Fibroblast of skin of back (primary cell): ENCODE measurements at regions not wholly inside any gene's neighbourhood (a gene's known extent, or its start where the extent isn't known, plus 50 kb on each side); places are given as distances from the start of the nearest gene placed in this dataset.
A peak's percentile ranks its signal among the peaks of the same experiment; 100 is the strongest.
"Not testable (repeated sequence)": the region's sequence is repeated elsewhere in the genome, so short reads cannot be mapped to it uniquely, and the experiment has no call there.

Experiments
- DNase-seq: peaks from one replicate; pipeline ENCODE4 v3.0.0-alpha.2; 2013

GRCh38 chr3:152622811-152623167, 212.1 kb upstream of the P2RY1 start:
- DNase-seq = peak; percentile 5

DNA sequence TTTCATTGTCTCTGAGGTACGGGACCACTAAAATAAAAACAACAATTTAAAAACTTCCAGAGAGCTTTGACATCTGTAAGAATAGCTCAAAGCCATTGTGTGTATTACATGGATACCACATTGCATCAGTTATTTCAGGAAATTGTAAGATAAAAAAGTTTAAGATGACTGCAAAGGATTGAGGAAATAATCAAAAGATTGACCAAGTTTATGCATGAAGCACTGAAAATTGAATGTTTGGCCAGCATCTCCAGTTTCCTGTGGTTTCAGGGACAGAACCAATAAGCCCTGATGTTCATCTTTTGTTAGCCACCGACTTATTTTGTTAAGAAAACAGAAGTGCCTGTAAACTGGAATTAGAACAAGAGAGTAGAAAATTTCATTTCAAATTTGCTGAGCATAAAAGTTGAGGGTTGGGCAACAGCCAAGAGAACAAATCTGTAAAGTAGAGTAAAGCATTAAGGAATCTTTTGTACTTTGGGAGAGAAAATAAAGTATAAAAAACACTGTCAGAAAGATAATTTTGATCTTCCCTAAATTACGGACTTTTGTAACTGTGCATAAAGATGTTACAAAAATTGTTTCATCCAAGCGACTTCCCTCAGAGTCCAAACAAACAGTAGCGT, 211.5 kb upstream of the P2RY1 start:
- no peak for DNase-seq

DNA sequence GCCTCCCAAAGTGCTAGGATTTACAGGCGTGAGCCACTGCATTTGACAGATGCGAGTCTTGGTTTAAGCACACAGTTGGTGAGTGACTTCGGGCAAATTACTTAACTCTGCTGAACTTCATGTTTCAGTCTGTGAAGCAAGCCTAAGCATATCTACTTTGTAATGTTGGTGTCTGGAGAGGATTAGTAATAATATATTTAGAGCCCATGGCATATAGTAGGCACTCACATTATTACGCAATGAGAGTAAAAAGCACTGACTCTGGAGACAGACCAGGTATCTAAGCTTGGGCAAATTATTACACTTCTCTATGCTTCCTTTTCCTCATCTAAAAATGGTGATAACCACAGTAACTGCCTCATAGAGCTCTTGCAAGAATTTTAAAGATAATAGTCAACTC, 208.7 kb upstream of the P2RY1 start:
- DNase-seq = no peak

- DNase-seq = no peak
Measured at GRCh38 chr3:152628496-152628895, 206.4 kb upstream of the P2RY1 start.

GRCh38 chr3:152629363-152630122, 205.4 kb upstream of the P2RY1 start:
- DNase-seq = no peak

GRCh38 chr3:152635389-152635788, 199.5 kb upstream of the P2RY1 start:
- no peak for DNase-seq

GRCh38 chr3:152636651-152637050, 198.3 kb upstream of the P2RY1 start:
- DNase-seq = no peak

GRCh38 chr3:152638214-152638613, 196.7 kb upstream of the P2RY1 start:
- no peak for DNase-seq

- no peak for DNase-seq
Measured at GRCh38 chr3:152638707-152639450, 196.1 kb upstream of the P2RY1 start.

DNA sequence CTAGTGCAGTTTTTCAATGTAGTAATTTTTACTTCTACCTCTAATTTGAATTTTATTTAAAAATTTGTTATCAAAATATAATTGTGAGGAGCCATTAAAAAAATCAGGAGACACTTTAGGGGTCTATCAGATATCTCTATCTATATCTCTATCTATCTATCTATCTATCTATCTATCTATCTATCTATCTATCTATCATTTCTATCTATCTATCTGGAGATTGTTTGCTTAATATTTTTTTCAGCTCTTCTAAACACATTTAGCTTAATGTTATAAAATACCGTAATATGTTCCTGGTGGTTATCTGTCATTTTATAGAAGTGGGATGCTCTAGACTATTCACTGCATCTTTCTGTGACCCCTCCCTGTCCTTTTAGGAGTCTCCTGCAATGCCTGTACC, 193.7 kb upstream of the P2RY1 start:
- no peak for DNase-seq

DNA sequence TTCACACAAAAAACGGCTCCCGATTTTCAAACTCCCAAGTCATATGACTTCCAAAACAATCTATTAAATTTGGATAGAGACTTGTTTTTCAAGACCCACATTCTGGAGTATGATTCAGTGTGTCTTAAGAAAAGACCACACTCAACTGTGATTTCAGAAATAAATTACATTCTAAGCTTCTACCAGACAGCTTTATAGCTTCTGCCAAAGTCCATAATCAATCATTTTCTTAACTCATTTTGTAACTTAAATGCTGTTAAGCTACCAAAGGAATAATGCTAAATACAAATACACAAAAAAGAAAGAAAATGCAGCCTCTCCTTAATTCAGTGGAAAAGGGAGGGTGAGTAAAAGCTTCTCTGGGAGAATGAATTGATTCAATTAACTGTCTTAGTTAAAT, 192.3 kb upstream of the P2RY1 start:
- no peak for DNase-seq

- DNase-seq = no peak
Measured at GRCh38 chr3:152644478-152644877, 190.5 kb upstream of the P2RY1 start.

DNA sequence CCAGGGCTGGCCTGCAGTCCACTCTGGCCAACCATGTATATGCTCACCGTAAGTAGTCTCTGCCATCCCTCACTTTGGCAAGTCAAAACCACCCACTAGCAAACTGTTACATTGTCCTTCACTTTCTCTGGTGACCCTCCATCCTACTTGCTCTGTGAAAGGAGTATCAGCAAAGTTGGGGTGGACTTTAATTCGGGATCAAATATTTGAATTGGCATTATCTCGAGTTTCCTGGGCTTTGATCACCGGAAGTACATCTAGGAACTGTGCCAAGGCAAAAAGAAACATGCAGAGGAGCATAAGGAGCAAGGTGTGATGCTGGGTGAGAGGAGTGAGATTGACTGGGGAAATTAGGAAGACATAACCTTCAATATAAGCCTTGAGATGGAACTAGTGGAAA, 188.9 kb upstream of the P2RY1 start:
- DNase-seq = no peak

DNA sequence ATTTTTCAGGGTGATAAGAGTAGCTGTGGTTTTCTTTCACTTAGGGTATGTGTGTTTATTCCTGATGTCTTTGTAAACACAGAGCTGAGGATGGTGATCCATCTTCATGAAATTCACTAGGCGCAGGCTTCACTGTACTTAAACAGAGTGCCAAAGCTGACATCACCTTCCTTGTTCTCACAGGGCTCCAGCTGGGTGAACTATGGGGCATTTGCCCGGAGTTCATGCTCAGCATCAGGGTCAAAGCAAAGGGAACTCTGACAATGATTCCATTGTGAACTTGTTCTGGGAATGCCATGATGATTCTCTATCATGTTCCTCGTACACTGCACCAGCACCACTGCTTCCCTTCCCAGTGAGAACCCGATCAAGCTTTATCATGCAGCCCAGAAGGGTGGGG, 184.8 kb upstream of the P2RY1 start:
- no peak for DNase-seq

DNA sequence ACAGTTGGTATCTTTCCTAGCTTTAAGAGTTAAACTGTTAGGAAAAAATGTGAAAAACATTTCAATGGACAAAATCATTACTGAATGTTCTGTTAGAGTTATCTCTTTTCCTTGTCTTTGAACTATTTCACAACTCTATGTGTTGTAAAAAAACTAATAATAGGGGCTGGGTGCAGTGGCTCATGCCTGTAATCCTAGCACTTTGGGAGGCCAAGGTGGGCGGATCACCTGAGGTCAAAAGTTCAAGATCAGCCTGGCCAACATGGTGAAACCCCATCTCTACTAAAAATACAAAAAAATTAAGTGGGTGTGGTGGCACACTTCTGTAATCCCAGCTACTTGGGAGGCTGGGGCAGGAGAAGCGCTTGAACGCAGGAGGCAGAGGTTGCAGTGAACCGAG, 184.0 kb upstream of the P2RY1 start:
- DNase-seq = not testable (repeated sequence)

DNA sequence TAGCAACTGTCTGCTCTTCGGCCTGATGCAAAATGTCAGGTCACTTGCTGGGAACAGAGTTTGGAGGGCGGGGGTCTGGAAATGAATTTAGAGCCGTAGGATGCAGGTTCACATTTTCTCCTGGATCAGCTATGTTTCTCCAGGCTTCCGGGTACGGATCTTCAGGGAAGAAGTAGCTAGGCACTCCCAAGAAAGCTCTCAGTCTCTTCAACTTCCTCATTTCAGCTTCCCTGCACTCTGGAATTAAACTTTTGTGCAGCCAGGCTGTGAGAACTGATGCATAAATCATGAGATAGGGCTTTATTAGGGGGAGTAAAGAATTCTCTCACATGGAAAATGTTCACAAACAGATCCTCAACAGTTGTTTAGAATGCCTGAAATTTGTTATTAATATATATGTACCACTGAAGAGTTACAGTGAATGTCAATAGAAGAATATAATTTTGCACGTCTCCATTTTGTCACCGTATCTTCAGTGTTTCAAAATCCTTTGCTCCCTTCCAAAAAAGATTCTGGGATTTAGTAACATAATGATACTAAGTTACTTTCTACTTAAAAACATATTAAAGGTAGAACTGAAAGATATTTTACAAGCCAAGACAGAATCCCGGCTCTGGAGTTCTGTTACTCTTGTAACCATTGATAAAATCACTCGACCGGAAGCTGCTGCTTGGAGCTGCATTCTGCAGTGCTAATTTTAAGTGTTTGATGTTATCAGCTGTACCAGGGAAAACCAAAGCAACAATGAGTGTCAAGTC, 178.5 kb upstream of the P2RY1 start:
- DNase-seq = no peak

GRCh38 chr3:152656972-152657355, 178.0 kb upstream of the P2RY1 start:
- DNase-seq = no peak

DNA sequence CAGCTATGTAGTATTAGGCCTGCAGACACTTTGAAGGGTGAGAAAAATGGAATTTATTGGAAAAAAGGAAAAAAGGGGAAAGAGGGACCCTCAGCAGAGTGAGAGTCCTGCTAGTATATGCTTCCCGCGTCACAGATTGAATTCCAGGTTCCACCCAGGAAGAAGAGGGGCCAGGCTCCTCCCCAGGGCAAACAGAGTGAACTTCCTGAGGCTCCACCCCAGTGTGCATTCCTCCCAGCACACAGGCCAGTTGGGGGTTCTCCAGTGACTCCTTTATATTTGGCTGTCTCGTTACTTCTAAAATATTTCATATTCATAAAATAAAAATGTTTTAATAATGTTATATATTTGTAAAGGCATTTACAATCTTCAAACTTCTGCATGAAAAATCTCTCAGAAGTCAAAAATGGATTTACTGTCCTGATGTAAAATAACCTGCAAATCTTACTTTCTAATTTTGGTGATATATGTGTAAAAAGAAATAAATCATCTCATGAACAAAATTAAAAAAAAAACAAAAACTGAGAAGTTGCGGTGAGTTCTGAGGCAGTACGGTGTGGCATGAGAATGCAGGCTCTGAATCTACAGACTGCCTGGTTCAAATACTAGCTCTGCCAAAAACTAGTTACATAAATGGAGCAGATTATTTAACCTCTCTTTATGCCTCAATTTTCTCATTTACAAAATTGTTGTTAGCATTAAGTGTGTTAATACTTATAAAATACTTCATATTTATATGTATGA, 175.8 kb upstream of the P2RY1 start:
- no peak for DNase-seq

- no peak for DNase-seq
Measured at GRCh38 chr3:152662157-152662556, 172.8 kb upstream of the P2RY1 start.

GRCh38 chr3:152664766-152665165, 170.2 kb upstream of the P2RY1 start:
- DNase-seq = no peak

DNA sequence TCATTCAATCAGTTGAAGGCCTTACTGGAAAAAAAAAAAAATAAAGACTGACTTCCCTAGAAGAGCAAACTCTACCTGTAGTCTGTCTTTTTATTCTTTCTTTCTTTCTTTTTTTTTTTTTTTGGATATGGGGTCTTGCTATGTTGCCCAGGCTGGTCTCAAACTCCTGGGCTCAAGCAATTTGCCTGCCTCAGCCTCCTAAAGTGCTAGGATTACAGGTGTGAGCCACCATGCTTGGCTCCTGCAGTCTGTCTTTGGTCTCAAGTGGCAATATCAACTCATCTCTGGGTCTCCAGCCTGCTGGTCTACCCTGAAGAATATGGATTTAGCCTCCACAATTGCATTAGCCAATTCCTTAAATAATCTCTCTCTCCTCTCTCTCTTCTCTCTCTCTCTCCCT, 167.7 kb upstream of the P2RY1 start:
- no peak for DNase-seq

GRCh38 chr3:152669560-152669959, 165.4 kb upstream of the P2RY1 start:
- no peak for DNase-seq
